Cardiac fibroblast (primary cell): ENCODE measurements at regions not wholly inside any gene's neighbourhood (a gene's known extent, or its start where the extent isn't known, plus 50 kb on each side); places are given as distances from the start of the nearest gene placed in this dataset.

Source experiments
- DNase-seq, 2 donors: peaks; one replicate each; pipeline versions ENCODE4 v3.0.0 to v3.0.0-alpha.2; 2010; ENCODE audit warnings: low read depth in 2 of 2
- H3K4me3 ChIP-seq, 2 donors: replicated peaks in 1 of 2; 1 replicate in 1 of 2; 2 replicates in 1 of 2; pipeline ENCODE4 v1.5.1; 2011; ENCODE audit warnings: low read depth in 2 of 2, low read length in 2 of 2, mild to moderate bottlenecking in 2 of 2, moderate library complexity in 1 of 2
- TF ChIP-seq, protein P1 (sequence below): IDR thresholded peaks from one replicate; pipeline ENCODE4 v1.5.1; 2011; ENCODE audit warnings: low read depth, mild to moderate bottlenecking, low read length, inconsistent platforms

DNA sequence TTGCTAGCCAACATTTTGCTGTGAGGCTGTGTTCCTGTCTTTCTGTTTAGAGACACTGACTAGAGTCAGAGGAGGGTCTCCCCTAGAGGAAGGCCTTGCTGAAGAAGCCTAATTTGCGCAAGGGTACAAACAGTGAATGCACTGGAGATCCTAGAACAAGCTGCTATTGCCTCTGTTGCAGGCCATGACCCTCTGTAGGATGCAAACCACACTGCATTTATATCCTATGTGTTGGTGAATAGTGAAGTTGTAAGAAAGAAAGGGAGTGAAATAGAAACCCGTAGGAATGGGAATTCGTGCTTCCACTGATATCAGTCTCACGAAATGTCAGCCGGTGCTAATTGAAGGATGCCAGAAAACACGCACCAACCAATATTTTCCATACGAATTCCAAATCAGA is 88.2 kb downstream of the GJA1 start:
- H3K4me3 ChIP-seq: no peak overlapping the region
- TF ChIP-seq, protein P1, sequence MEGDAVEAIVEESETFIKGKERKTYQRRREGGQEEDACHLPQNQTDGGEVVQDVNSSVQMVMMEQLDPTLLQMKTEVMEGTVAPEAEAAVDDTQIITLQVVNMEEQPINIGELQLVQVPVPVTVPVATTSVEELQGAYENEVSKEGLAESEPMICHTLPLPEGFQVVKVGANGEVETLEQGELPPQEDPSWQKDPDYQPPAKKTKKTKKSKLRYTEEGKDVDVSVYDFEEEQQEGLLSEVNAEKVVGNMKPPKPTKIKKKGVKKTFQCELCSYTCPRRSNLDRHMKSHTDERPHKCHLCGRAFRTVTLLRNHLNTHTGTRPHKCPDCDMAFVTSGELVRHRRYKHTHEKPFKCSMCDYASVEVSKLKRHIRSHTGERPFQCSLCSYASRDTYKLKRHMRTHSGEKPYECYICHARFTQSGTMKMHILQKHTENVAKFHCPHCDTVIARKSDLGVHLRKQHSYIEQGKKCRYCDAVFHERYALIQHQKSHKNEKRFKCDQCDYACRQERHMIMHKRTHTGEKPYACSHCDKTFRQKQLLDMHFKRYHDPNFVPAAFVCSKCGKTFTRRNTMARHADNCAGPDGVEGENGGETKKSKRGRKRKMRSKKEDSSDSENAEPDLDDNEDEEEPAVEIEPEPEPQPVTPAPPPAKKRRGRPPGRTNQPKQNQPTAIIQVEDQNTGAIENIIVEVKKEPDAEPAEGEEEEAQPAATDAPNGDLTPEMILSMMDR: no peak
- peak; percentile 32 to 49 for DNase-seq

DNA sequence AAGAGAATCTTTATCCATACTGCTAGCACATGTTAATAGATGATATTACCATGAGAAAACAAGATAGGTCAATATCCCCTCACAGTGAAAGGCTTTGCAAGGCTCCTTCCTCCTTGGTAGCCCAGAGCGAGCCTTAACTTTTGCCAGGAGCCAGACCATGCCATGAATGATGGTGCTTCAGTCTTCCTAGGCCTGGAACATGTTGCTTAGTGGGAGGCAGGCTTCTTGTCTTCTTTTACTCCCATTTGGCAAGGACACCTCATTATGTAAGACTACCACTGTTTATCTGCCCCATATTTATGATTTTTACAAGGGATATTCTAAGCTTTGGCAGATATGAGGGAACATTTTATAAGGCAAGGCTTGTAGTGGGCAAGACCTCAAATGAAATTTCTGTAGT is 90.8 kb downstream of the GJA1 start:
- no peak for DNase-seq
- H3K4me3 ChIP-seq: no peak overlapping the region

DNA sequence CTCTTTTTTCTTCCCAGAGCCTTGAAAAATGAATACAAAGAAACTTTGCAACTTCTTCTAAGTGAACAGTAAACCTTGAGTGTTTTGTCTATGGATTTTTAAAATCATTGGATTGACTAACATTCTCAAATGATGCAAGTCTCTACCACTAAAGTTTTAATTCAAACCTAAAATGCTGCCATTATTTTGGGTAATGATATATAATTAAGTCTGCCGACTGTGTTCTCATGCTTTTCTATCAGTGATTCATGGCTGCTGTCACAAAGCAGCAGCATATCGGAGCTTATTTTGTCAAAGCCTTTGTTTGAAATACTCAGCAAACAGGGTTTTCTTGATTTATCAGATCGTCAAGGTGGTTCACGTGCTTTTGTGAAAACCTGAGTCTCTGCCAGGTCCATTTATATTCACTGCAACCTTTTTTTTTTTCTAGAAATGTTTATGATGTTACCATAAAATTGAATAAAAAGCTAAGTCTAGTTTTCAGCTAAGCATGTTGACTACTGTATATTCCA is 96.3 kb downstream of the GJA1 start:
- no peak overlapping the region for H3K4me3 ChIP-seq
- DNase-seq: no peak
- TF ChIP-seq, protein P1: no peak

More for the DNA sequence above, 90.8 kb downstream of the GJA1 start:
- TF ChIP-seq, protein P1: no peak

DNA sequence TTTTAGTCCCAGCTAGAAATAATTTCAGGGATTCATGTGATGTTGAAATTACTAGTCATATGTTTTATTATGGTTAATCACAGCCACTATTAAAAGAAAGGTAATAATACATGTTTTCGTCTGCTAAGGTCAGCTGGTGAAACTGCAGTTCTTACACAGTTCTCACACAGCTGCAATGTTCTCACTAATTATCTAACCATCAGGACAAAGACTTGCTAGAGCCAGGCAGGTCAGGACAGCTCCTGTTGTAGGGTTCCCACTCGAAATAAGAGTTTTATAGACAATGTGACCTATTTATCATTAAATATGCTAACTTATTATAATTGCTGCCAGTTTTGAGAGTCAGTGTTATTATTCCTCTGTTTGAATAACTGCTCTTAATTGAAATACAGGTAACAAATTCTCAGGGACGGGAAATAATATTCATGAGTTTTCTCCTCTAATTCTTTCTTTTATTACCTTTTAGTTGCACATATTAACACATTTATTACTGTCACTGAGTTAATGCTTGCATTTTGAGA is 97.9 kb downstream of the GJA1 start:
- no peak overlapping the region for H3K4me3 ChIP-seq
- no peak for DNase-seq
- TF ChIP-seq, protein P1: no peak

DNA sequence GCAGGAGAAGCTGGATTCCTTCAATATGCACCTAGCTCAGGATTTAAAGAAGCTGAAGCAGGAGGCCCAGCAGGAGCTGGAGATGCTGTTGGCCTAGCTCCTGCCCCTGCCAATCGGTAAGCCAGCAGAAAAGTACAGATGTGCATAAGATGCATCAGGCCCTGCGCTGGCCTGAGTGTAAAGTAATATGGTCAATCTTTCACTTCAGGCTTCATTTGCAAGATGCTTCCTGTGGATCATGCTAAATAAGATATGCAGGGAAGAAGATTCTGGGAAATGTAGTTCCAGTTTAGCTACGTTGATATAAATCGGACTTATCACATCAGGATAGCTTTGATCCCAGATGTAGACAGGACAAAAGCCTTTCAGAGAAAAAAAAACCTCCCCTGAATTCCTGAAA is 100.3 kb downstream of the GJA1 start:
- TF ChIP-seq, protein P1: no peak
- no peak overlapping the region for H3K4me3 ChIP-seq
- DNase-seq: no peak

DNA sequence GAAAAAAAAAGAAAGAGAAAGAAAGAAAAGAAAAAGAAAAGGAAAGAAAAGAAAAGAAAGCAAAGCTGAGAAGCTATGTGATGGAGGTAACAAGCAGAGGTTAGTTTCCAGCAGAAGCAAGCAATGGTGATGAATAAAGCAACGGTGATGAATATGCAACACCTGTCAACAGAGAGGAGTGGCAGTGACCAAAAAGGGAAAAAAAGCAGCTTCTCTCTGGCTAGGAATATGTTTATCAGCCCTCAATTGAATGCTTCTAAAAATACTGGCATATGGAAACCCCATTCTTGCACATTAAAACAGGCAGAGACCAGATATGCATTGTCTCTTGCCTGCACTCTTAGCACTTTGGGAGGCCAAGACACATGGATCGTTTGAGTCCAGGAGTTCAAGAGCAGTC is 100.9 kb downstream of the GJA1 start:
- TF ChIP-seq, protein P1: no peak

DNA sequence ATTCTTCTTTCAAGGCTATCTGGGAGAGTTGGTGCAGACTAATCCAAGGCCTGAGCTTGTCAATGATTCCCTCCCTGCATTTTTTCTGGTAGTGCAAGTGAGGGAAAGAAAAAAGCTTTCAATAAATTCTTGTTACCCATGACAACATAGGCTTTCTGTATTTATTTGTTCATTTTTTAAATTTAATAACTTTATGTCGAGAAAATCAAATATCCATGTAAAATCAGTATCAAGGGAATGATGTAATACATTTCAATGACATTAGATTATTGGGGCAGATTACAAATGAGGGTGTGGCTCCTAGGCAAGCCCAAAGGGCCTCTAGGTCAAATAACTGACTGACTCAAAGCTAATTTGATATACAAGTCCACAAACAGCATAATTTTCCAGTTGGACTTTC is 104.0 kb downstream of the GJA1 start:
- TF ChIP-seq, protein P1: no peak
- DNase-seq: no peak

More for the DNA sequence above, 100.9 kb downstream of the GJA1 start:
- no peak for DNase-seq
- no peak overlapping the region for H3K4me3 ChIP-seq

More for the DNA sequence above, 104.0 kb downstream of the GJA1 start:
- H3K4me3 ChIP-seq: no peak overlapping the region
